ENCODE measurements at regions not wholly inside any gene's neighbourhood (a gene's known extent, or its start where the extent isn't known, plus 50 kb on each side); places are given as distances from the start of the nearest gene placed in this dataset.

- no peak for DNase-seq
- H3K36me3 ChIP-seq (ENCODE audit: insufficient read depth in 1 of 2, low read depth in 1 of 2), result no peaks in the 10 kb centered on the region
- 71 to 73% (median 71%) methylated on average over 2 of the region's 2 CpGs for WGBS, 3 donors
- no peak overlapping the region for H3K4me3 ChIP-seq
- intact Hi-C loops (cut with DNase I), result no loop called here
- H3K27ac ChIP-seq, result no peak overlapping the region
- H3K27me3 ChIP-seq (ENCODE audit: insufficient read depth in 3 of 3, low read length in 2 of 3), result no peaks in the 10 kb centered on the region
- TF ChIP-seq CTCF (IDR thresholded peaks at IDR 0.05), result no peak
- no peak for ATAC-seq
- H3K4me1 ChIP-seq, result no peaks in the 10 kb centered on the region
- no peaks in the 10 kb centered on the region for H3K9me3 ChIP-seq
Observed at GRCh38 chr4:134408897-134409296, 207.3 kb upstream of the PABPC4L start.

GRCh38 chr4:134401798-134402197, 200.2 kb upstream of the PABPC4L start:
- intact Hi-C loops (cut with DNase I), result no loop called here
- 74 to 80% (median 75%) methylated on average over 2 of the region's 2 CpGs for WGBS, 3 donors
- TF ChIP-seq CTCF (IDR thresholded peaks at IDR 0.05), result no peak
- peaks cover 3% of the 10 kb centered on the region for H3K9me3 ChIP-seq
- no peak for ATAC-seq
- H3K27ac ChIP-seq, result no peak overlapping the region
- no peak for DNase-seq
- no peaks in the 10 kb centered on the region for H3K36me3 ChIP-seq (ENCODE audit: insufficient read depth in 1 of 2, low read depth in 1 of 2)
- no peaks in the 10 kb centered on the region for H3K4me1 ChIP-seq
- no peak overlapping the region for H3K4me3 ChIP-seq
- H3K27me3 ChIP-seq (ENCODE audit: insufficient read depth in 3 of 3, low read length in 2 of 3), result no peaks in the 10 kb centered on the region

DNA sequence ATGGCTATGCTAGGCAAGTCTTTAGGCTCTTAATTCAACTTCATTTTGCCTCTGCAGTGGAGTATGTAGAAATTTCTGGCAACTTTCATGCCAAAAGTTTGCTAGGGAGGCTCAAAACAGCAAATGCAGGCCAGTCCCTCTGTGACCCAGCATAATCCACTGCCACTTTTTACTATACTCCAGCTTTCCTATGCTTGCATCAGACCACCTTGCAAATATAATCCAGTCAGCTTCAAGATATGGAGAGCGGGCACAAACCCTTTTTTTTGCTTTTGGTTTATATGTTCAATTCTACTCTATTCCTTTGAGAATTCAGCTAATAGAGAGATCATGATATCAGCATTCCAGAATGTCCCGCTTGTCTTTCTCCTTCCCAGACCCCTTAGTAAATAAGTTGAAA, 192.0 kb upstream of the PABPC4L start:
- no peak for DNase-seq
- H3K9me3 ChIP-seq, result peaks cover 7% of the 10 kb centered on the region
- intact Hi-C loops (cut with DNase I), result no loop called here
- WGBS, 3 donors, result 89 to 93% (median 92%) methylated on average over 2 of the region's 2 CpGs
- H3K4me3 ChIP-seq, result no peak overlapping the region
- no peak overlapping the region for H3K27ac ChIP-seq
- no peaks in the 10 kb centered on the region for H3K36me3 ChIP-seq (ENCODE audit: insufficient read depth in 1 of 2, low read depth in 1 of 2)
- H3K4me1 ChIP-seq, result no peaks in the 10 kb centered on the region
- ATAC-seq, result no peak
- TF ChIP-seq CTCF (IDR thresholded peaks at IDR 0.05), result no peak
- no peaks in the 10 kb centered on the region for H3K27me3 ChIP-seq (ENCODE audit: insufficient read depth in 3 of 3, low read length in 2 of 3)

- H3K27ac ChIP-seq, result no peak overlapping the region
- DNase-seq, result no peak
- 71 to 73% (median 73%) methylated on average over 2 of the region's 2 CpGs for WGBS, 3 donors
- no peak for TF ChIP-seq CTCF (IDR thresholded peaks at IDR 0.05)
- no peaks in the 10 kb centered on the region for H3K4me1 ChIP-seq
- H3K4me3 ChIP-seq, result no peak overlapping the region
- no peak for ATAC-seq
- no peaks in the 10 kb centered on the region for H3K27me3 ChIP-seq (ENCODE audit: insufficient read depth in 3 of 3, low read length in 2 of 3)
- no peaks in the 10 kb centered on the region for H3K36me3 ChIP-seq (ENCODE audit: insufficient read depth in 1 of 2, low read depth in 1 of 2)
- H3K9me3 ChIP-seq, result no peaks in the 10 kb centered on the region
- intact Hi-C loops (cut with DNase I), result no loop called here
Observed at GRCh38 chr4:134390319-134390718, 188.7 kb upstream of the PABPC4L start.

DNA sequence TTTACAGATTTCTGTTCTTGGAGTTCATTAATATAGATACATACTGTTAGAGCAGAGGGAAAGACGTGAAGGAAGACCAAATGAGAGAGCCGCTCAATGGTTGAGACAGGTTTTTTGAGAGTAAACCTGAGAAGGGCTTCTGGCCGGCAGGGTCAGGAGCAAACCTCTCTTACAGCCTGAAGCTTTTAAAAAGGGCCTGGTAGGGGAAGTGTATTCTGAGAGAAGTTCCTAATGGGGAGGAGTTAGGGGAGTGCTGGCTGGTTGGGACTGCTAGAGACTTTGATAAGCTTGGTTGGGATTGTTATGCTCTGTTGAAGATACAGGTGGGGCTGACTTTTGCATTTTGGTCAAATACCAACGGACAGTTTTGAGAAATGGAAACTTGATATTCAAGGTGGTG, 186.8 kb upstream of the PABPC4L start:
- Histone ChIP-seq H3K27me3 (ENCODE audit: insufficient read depth in 3 of 3, low read length in 2 of 3) (no peaks in the 10 kb centered on the region), H3K9me3 (no peaks in the 10 kb centered on the region), H3K4me3 (no peak overlapping the region), H3K4me1 (no peaks in the 10 kb centered on the region), H3K36me3 (ENCODE audit: insufficient read depth in 1 of 2, low read depth in 1 of 2) (no peaks in the 10 kb centered on the region), H3K27ac (no peak overlapping the region)
- intact Hi-C loops (cut with DNase I), result no loop called here
- no peak for ATAC-seq
- DNase-seq, result no peak
- no peak for TF ChIP-seq CTCF (IDR thresholded peaks at IDR 0.05)
- 62 to 77% (median 66%) methylated on average over 4 of the region's 4 CpGs for WGBS, 3 donors
